ENCODE measurements at regions not wholly inside any gene's neighbourhood (a gene's known extent, or its start where the extent isn't known, plus 50 kb on each side); places are given as distances from the start of the nearest gene placed in this dataset.

- no peak for TF ChIP-seq CTCF (IDR thresholded peaks at IDR 0.05; ENCODE audit: control insufficient read depth, extremely low read depth, insufficient read depth)
- no peak overlapping the region for H3K4me3 ChIP-seq (ENCODE audit: low read depth, low read length)
- DNase-seq (ENCODE audit: low read depth): no peak
Observed at GRCh38 chr5:161084115-161084514, 232.1 kb upstream of the ATP10B start.

GRCh38 chr5:161078793-161079192 lies 226.8 kb upstream of the ATP10B start:
- no peak overlapping the region for H3K4me3 ChIP-seq (ENCODE audit: low read depth, low read length)
- DNase-seq (ENCODE audit: low read depth): no peak
- no peak for TF ChIP-seq CTCF (IDR thresholded peaks at IDR 0.05; ENCODE audit: control insufficient read depth, extremely low read depth, insufficient read depth)

- TF ChIP-seq CTCF (IDR thresholded peaks at IDR 0.05; ENCODE audit: control insufficient read depth, extremely low read depth, insufficient read depth): no peak
- no peak overlapping the region for H3K4me3 ChIP-seq (ENCODE audit: low read depth, low read length)
- DNase-seq (ENCODE audit: low read depth): no peak
Observed at GRCh38 chr5:161077936-161078545, 226.0 kb upstream of the ATP10B start.

GRCh38 chr5:161077496-161077895 lies 225.5 kb upstream of the ATP10B start:
- H3K4me3 ChIP-seq (ENCODE audit: low read depth, low read length): no peak overlapping the region
- DNase-seq (ENCODE audit: low read depth): no peak
- TF ChIP-seq CTCF (IDR thresholded peaks at IDR 0.05; ENCODE audit: control insufficient read depth, extremely low read depth, insufficient read depth): no peak

- no peak overlapping the region for H3K4me3 ChIP-seq (ENCODE audit: low read depth, low read length)
- no peak for DNase-seq (ENCODE audit: low read depth)
- TF ChIP-seq CTCF (IDR thresholded peaks at IDR 0.05; ENCODE audit: control insufficient read depth, extremely low read depth, insufficient read depth): no peak
Observed at GRCh38 chr5:161064781-161065180, 212.8 kb upstream of the ATP10B start.

GRCh38 chr5:161064297-161064696 lies 212.3 kb upstream of the ATP10B start:
- TF ChIP-seq CTCF (IDR thresholded peaks at IDR 0.05; ENCODE audit: control insufficient read depth, extremely low read depth, insufficient read depth): no peak
- no peak for DNase-seq (ENCODE audit: low read depth)
- H3K4me3 ChIP-seq (ENCODE audit: low read depth, low read length): no peak overlapping the region

- no peak overlapping the region for H3K4me3 ChIP-seq (ENCODE audit: low read depth, low read length)
- no peak for DNase-seq (ENCODE audit: low read depth)
- TF ChIP-seq CTCF (IDR thresholded peaks at IDR 0.05; ENCODE audit: control insufficient read depth, extremely low read depth, insufficient read depth): no peak
Observed at GRCh38 chr5:161058781-161059180, 206.8 kb upstream of the ATP10B start.

All from LNCaP clone FGC (cell line).